Endothelial cell of umbilical vein (primary cell): ENCODE measurements at regions not wholly inside any gene's neighbourhood (a gene's known extent, or its start where the extent isn't known, plus 50 kb on each side); places are given as distances from the start of the nearest gene placed in this dataset.

Experiments
- BruUV-seq: library from RNA; stranded (reverse); fragments of 400-500 nt; replicated peaks from 2 replicates; lab custom pipeline; 2021; lab: Mats Ljungman, UMichigan
- CTCF ChIA-PET: fragments of 300-600, 350-600 bp; sonication (Branson Sonifier 250); formaldehyde crosslinking; loops from one replicate; lab custom pipeline; 2021; ENCODE audit warnings: antibody characterized with exemption, inconsistent platforms; lab: Charles Lee
- POLR2A ChIA-PET: fragments of 300-600, 350-600 bp; sonication (Branson Sonifier 250); formaldehyde crosslinking; loops from one replicate; lab custom pipeline; 2021; ENCODE audit warnings: antibody characterized with exemption, inconsistent platforms; lab: Charles Lee
- DNase-seq: peaks from one replicate; pipeline ENCODE4 v3.0.0-alpha.2; 2011; ENCODE audit warnings: low read depth, low spot score
- FAIRE-seq: peaks from 2 replicates; lab custom pipeline; 2011; peaks lifted over from hg19 to GRCh38; lab: Jason Lieb, UNC
- H2AFZ ChIP-seq: 2 replicates; pipeline ENCODE4 v1.6.0; 2012; ENCODE audit warnings: low read depth, low read length, control low read depth, inconsistent platforms
- H3K27ac ChIP-seq: 2 replicates; pipeline ENCODE4 v1.5.1; 2011; ENCODE audit warnings: low read depth, mild to moderate bottlenecking, control low read depth, low read length, moderate library complexity; ENCODE audit not compliant: insufficient read depth
- H3K27me3 ChIP-seq, 2 experiments: 2 replicates each; pipeline versions ENCODE4 v1.6.0 to v1.6.1; 2011; ENCODE audit warnings: low read length in 2 of 2, mixed read lengths in 1 of 2; ENCODE audit not compliant: control insufficient read depth in 2 of 2, insufficient read depth in 2 of 2
- H3K36me3 ChIP-seq, 2 experiments: 2 replicates in 1 of 2; 3 replicates in 1 of 2; pipeline ENCODE4 v1.5.1; 2011; ENCODE audit warnings: low read length in 2 of 2, mild to moderate bottlenecking in 1 of 2, moderate library complexity in 1 of 2; ENCODE audit not compliant: control insufficient read depth in 2 of 2, insufficient read depth in 2 of 2; ENCODE audit errors: extremely low read depth in 1 of 2
- H3K4me1 ChIP-seq: 3 replicates; pipeline ENCODE4 v1.5.1; 2011; ENCODE audit warnings: mild to moderate bottlenecking, low read length; ENCODE audit not compliant: control insufficient read depth, insufficient read depth; ENCODE audit errors: extremely low read depth
- H3K4me2 ChIP-seq: 2 replicates; pipeline ENCODE4 v1.6.1; 2011; ENCODE audit warnings: low read length, control low read depth, mixed read lengths; ENCODE audit not compliant: insufficient read depth
- H3K4me3 ChIP-seq, 3 experiments: fragments of 200-600 bp in 1 of 3; sonication (generic), shearing (Covaris generic) in 1 of 3; replicated peaks in 1 of 3; 2 replicates each; pipeline ENCODE4 v1.5.1; 2011 to 2016; ENCODE audit warnings: control low read depth in 3 of 3, low read length in 3 of 3, mild to moderate bottlenecking in 2 of 3, inconsistent platforms in 1 of 3, low read depth in 1 of 3, moderate library complexity in 1 of 3; ENCODE audit not compliant: insufficient read depth in 1 of 3
- H3K79me2 ChIP-seq: 2 replicates; pipeline ENCODE4 v1.6.0; 2012; ENCODE audit warnings: low read length, inconsistent platforms; ENCODE audit not compliant: control insufficient read depth, insufficient read depth
- H3K9ac ChIP-seq: replicated peaks from 2 replicates; pipeline ENCODE3; 2011; ENCODE audit warnings: low read length, control low read depth; ENCODE audit not compliant: insufficient read depth; ENCODE audit errors: extremely low read depth
- H3K9me1 ChIP-seq: replicated peaks from 3 replicates; pipeline ENCODE4 v1.6.0; 2011; ENCODE audit warnings: mild to moderate bottlenecking, low read length; ENCODE audit not compliant: control insufficient read depth, insufficient read depth; ENCODE audit errors: extremely low read depth
- H3K9me3 ChIP-seq: replicated peaks from 2 replicates; pipeline ENCODE4 v1.5.1; 2012; ENCODE audit warnings: low read length, inconsistent platforms; ENCODE audit not compliant: control insufficient read depth, insufficient read depth
- H4K20me1 ChIP-seq: replicated peaks from 2 replicates; pipeline ENCODE3; 2011; ENCODE audit warnings: mild to moderate bottlenecking, low read length; ENCODE audit not compliant: control insufficient read depth, insufficient read depth; ENCODE audit errors: extremely low read depth
- CTCF ChIP-seq, 2 donors: IDR thresholded peaks; 1 replicate in 1 of 2; 2 replicates in 1 of 2; pipeline ENCODE4 v1.5.1; 2011; ENCODE audit warnings: low read length in 2 of 2, mild to moderate bottlenecking in 2 of 2, moderate library complexity in 2 of 2, control low read depth in 1 of 2, inconsistent platforms in 1 of 2, low read depth in 1 of 2; ENCODE audit not compliant: insufficient read depth in 1 of 2; ENCODE audit errors: extremely low read depth in 1 of 2
- EZH2 ChIP-seq: IDR thresholded peaks from 2 replicates; pipeline ENCODE4 v1.6.1; 2012; ENCODE audit warnings: borderline replicate concordance, low read depth, mild to moderate bottlenecking, moderate library complexity, low read length, inconsistent platforms; ENCODE audit not compliant: severe bottlenecking
- FOS ChIP-seq: IDR thresholded peaks from 2 replicates; pipeline ENCODE4 v1.6.1; 2011; ENCODE audit warnings: mild to moderate bottlenecking, low read length, moderate library complexity, borderline replicate concordance; ENCODE audit not compliant: insufficient read depth
- JUN ChIP-seq: IDR thresholded peaks from 2 replicates; pipeline ENCODE4 v1.6.1; 2011; ENCODE audit warnings: borderline replicate concordance, low read depth; ENCODE audit not compliant: insufficient read length, insufficient read depth
- MAX ChIP-seq: IDR thresholded peaks from 2 replicates; pipeline ENCODE4 v1.6.1; 2011; ENCODE audit not compliant: insufficient read depth, insufficient read length
- MYC ChIP-seq: IDR thresholded peaks from one replicate; pipeline ENCODE4 v1.6.1; 2011; ENCODE audit warnings: mild to moderate bottlenecking, low read depth, low read length
- POLR2A ChIP-seq: IDR thresholded peaks from 2 replicates; pipeline ENCODE4 v1.6.1; 2012; ENCODE audit warnings: low read depth, mild to moderate bottlenecking, control low read depth, low read length
- POLR2AphosphoS5 ChIP-seq: IDR thresholded peaks from 2 replicates; pipeline ENCODE4 v1.6.1; 2012; ENCODE audit warnings: low read depth, mild to moderate bottlenecking, control low read depth, low read length, moderate library complexity; ENCODE audit not compliant: insufficient read depth
- dilution Hi-C: fragments of 300-500 bp; cut with MboI; formaldehyde crosslinking; loops from one replicate; pipeline ENCODE4 v1.15.0; 2019; ENCODE audit warnings: low sequenced_read_pairs; ENCODE audit not compliant: extremely low pct_ligation_motif_present
- intact Hi-C: fragments of 100-400 bp; cut with micrococcal nuclease; formaldehyde crosslinking; loops from one replicate; pipeline ENCODE4 v1.10.0; 2022

- ChIA-PET CTCF (no interaction called here), POLR2A (no interaction called here)
- Histone ChIP-seq H3K27me3 (no peaks in the 10 kb centered on the region), H3K9me1 (no peaks in the 10 kb centered on the region), H3K36me3 (no peaks in the 10 kb centered on the region), H4K20me1 (no peaks in the 10 kb centered on the region), H3K4me1 (no peaks in the 10 kb centered on the region), H3K79me2 (no peaks in the 10 kb centered on the region), H3K27ac (no peak overlapping the region), H3K9ac (no peak overlapping the region), H3K4me2 (no peak overlapping the region), H3K9me3 (no peaks in the 10 kb centered on the region), H2AFZ (no peak overlapping the region), H3K4me3 (no peak overlapping the region)
- no TSS peak for BruUV-seq
- dilution Hi-C loops: no loop called here
- FAIRE-seq (no peak), DNase-seq (no peak)
- intact Hi-C loops: no loop called here
- no peak for TF ChIP-seq POLR2A
- no peak for TF ChIP-seq CTCF (IDR thresholded peaks at IDR 0.05; ENCODE audit: extremely low read depth in 1 of 2, insufficient read depth in 1 of 2, low read depth in 1 of 2, low read length in 2 of 2)
- no peak for TF ChIP-seq EZH2
- no peak for TF ChIP-seq JUN
- TF ChIP-seq MYC: no peak
Measured at GRCh38 chr5:17897776-17898175, 263.5 kb downstream of the TAF11L14 start.

GRCh38 chr5:17898766-17899165 is 264.5 kb downstream of the TAF11L14 start:
- CTCF ChIA-PET: no interaction called here
- Histone ChIP-seq H3K27me3 (no peaks in the 10 kb centered on the region), H3K27ac (no peak overlapping the region), H3K9ac (no peak overlapping the region), H3K36me3 (no peaks in the 10 kb centered on the region), H3K9me1 (no peaks in the 10 kb centered on the region), H2AFZ (no peak overlapping the region), H3K9me3 (no peaks in the 10 kb centered on the region), H3K4me3 (no peak overlapping the region), H3K4me2 (no peak overlapping the region), H3K4me1 (no peaks in the 10 kb centered on the region), H4K20me1 (no peaks in the 10 kb centered on the region), H3K79me2 (no peaks in the 10 kb centered on the region)
- FAIRE-seq: no peak
- intact Hi-C loops (no loop called here), dilution Hi-C loops (no loop called here)
- TF ChIP-seq JUN: no peak
- TF ChIP-seq MAX: no peak
- TF ChIP-seq MYC: no peak
- no peak for TF ChIP-seq FOS
- no peak for TF ChIP-seq POLR2AphosphoS5
- TF ChIP-seq CTCF (IDR thresholded peaks at IDR 0.05; ENCODE audit: extremely low read depth in 1 of 2, insufficient read depth in 1 of 2, low read depth in 1 of 2, low read length in 2 of 2): no peak
- no peak for DNase-seq
- BruUV-seq: no TSS peak
- POLR2A ChIA-PET: no interaction called here
